Hepatic stellate cell (primary cell): ENCODE measurements at regions not wholly inside any gene's neighbourhood (a gene's known extent, or its start where the extent isn't known, plus 50 kb on each side); places are given as distances from the start of the nearest gene placed in this dataset.

ENCODE experiments used
- DNase-seq: peaks from one replicate; pipeline ENCODE4 v3.0.0; 2011; ENCODE audit warnings: low spot score

DNA sequence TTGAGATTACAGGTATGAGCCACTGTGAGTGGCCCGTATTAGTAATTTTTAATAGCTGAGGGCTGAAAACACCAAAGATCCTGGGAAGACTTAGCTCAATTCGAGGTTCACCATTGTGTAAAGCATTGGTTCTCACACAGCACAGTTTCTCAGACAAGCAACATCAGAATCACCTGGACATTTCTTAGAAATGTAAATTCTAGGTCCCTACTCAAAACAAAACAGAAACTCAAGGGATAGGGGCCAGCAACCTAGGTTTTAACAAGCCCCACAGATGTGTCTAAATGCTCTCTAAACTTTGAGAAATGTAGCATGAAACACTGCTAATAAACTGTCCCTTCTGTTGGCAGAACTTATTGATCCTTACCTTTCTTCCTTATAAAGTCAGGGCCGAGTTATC, 681.2 kb downstream of the RNF144A start:
- no peak for DNase-seq

DNA sequence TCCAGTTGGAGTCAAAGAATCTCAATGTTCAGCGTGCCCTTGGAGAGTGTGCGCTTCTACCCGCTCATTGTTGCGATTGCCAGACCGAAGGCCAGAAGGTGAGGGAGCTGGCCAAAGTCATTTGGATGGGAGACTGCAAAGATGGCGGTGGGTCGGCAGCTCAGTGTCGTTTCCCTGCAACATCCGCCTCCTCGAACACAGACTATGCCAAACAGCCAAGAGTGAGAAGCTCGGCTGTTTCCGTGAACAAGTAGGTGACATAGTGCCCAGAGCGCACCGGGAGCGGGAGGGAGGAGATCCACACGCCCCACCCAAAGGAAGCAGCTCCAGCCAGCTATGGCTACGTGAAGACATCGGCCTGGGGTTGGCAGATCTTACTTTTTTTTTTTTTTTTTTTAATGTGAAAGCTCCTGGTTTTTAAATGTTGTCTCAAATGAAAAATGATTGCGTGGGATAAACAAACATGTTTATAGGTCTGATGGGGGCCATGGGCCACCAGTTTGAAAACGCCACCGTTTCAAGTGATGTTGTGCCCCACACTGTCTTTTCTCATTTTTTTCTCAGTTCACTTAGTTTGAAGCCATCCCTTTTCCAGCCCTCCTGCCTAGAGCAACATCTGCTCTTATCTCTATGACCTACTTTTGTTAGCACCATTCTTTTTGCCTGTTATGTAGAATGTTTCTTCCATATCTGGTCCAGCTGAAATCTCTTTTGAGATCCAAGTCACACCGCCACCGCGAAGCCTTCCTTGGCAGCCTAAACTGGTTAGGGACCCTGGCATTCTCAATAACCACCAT, 682.4 kb downstream of the RNF144A start:
- no peak for DNase-seq

DNA sequence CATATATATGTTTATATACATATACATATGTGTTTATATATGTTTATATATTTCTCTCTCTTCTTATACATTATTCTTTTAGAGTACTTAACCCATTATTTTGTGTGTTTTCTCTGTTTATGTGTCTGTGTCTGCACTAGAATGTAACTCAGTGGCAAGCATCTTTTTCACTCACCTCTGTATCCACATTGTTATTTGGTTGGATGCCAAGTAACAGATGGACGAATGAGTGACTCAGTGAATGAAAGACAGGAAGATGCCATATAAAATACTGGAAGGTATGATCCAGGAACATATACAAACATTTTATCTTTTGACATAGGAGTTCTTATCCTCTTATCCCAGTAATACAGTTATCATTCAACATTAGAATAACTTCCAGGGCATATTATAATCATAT, 684.8 kb downstream of the RNF144A start:
- no peak for DNase-seq

- no peak for DNase-seq
Observed at GRCh38 chr2:7604456-7604855, 687.2 kb downstream of the RNF144A start.

- DNase-seq, result no peak
Observed at GRCh38 chr2:7607441-7608173, 690.4 kb downstream of the RNF144A start.

GRCh38 chr2:7609556-7609955, 692.3 kb downstream of the RNF144A start:
- DNase-seq, result no peak

- DNase-seq, result no peak
Observed at GRCh38 chr2:7609974-7610373, 692.8 kb downstream of the RNF144A start.

GRCh38 chr2:7611750-7612149, 694.5 kb downstream of the RNF144A start:
- DNase-seq, result no peak

GRCh38 chr2:7612969-7613368, 695.8 kb downstream of the RNF144A start:
- DNase-seq, result no peak

GRCh38 chr2:7613831-7614230, 696.6 kb downstream of the RNF144A start:
- no peak for DNase-seq

- no peak for DNase-seq
Observed at GRCh38 chr2:7618031-7618430, 700.8 kb downstream of the RNF144A start.

GRCh38 chr2:7619203-7619970, 702.2 kb downstream of the RNF144A start:
- no peak for DNase-seq

DNA sequence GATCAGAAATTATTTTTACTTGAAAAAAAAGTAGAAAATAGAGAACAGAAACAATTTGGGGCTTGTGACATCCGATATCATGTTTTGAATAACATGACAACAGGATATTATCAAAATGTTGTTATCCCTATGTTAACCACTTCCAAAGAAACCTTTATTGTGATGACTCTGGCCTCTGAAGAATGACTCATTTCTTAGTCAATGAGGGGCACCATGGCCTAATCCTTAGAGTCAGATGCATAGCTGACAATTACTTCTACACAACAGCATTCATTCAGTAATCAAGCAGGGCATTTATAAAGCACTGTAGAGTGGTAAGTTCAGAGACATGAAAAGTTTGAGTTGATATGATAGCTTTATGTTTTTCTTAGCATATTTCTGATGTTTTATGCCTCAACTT, 703.0 kb downstream of the RNF144A start:
- no peak for DNase-seq

DNA sequence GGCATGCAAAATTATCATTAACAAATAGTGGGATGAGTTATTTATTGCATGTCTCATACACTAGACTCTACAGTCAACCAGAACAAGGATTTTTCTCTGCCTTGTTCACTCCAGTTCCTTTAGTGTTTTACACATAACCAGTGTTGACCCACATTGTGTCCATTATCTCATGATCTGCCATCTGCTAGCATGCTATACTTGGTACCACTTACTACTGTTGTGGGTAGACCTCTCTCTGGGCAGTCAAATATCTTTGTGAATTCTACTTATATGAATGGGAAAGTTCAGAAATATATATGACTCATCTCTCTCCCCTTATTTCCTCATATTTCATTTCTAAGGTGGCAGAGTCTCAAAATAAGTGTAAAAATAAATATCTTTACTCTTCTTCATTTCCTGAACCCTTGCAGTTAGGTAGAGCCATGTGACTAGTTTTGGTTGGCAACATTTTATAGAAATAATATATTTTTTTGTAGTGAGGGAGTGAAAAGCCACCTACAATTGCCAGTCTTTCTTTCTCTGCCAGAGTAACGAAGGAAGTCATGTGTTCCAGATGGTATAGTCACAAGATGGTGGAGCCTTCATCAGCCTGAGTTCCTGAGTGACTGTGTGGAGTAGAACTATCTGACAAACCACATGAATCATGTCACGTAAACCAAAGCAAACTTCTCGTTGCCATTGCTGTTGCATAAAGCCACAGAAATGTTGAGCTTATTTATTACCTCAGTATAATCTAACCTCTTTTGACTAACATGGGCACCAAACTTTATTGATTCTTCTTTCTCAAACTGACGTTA, 704.0 kb downstream of the RNF144A start:
- no peak for DNase-seq

GRCh38 chr2:7625392-7626138, 708.4 kb downstream of the RNF144A start:
- DNase-seq, result no peak

- no peak for DNase-seq
Observed at GRCh38 chr2:7626139-7626537, 708.9 kb downstream of the RNF144A start.

DNA sequence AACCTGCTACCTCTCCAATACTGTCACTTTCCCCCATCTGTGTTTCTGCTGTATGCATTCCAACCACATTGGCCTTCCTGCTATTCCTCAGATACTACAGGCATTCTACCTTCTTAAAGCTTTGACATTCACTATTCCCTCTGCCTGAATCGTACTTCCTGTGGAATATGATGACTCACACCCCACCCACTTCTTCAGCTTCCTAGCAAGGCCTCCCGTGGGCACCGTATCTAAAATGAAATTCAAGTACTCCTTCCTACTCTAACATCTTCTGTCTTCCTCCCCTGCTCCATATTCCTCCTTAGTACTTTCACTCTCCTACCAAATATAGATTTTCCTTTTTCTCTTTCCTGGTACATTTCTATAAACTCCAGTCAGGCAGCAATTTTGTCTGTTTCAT, 710.4 kb downstream of the RNF144A start:
- DNase-seq, result no peak

DNA sequence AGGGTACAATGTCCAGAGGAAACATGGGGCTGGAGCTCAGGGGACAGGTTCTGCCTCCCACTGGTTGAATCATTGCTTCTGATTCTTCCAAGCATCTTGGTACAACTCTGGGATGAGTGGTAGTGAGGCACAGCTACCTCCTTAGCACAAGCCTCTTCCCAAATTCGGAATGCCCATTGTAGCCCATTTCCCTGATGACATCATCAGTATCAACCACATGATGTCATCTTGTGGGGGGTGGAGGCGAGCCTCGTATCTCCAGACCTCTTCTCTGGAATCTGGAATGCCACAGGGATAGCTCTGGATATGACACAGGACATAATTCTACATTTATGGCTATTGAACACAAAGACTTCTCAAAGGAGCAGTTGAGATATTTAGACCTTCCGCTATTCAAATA, 715.2 kb downstream of the RNF144A start:
- DNase-seq, result no peak

GRCh38 chr2:7633566-7634153, 716.4 kb downstream of the RNF144A start:
- no peak for DNase-seq

- DNase-seq, result no peak
Observed at GRCh38 chr2:7634409-7634808, 717.2 kb downstream of the RNF144A start.

DNA sequence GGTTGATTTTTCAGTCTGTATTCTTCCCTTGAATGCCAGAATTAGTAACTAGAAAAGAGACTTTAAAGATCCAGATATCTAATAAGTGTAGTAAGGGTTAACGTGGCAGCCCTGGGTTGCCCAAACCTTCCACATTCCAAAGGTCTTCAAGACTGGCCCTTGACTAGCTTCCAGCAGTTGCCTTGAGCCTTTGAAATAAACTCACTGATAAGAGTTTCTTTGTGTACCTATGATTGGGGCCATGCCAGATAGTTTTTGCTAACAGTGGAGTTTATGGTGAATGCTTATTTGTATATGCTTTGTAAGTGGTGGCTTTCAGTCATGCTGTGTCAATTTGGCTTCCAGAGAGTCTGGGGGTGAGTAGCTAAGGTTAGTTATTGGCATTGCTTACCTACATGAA, 722.3 kb downstream of the RNF144A start:
- DNase-seq, result no peak
